WI38 (cell line): ENCODE measurements at regions not wholly inside any gene's neighbourhood (a gene's known extent, or its start where the extent isn't known, plus 50 kb on each side); places are given as distances from the start of the nearest gene placed in this dataset.

ENCODE experiments used
- H3K4me3 ChIP-seq: 2 replicates; pipeline ENCODE4 v1.5.1; 2011; ENCODE audit warnings: low read depth, mild to moderate bottlenecking, control low read depth, low read length
- TF ChIP-seq, protein P1 (sequence below): IDR thresholded peaks from 2 replicates; pipeline ENCODE4 v1.5.1; 2012; ENCODE audit warnings: low read depth, mild to moderate bottlenecking, control low read depth, low read length

DNA sequence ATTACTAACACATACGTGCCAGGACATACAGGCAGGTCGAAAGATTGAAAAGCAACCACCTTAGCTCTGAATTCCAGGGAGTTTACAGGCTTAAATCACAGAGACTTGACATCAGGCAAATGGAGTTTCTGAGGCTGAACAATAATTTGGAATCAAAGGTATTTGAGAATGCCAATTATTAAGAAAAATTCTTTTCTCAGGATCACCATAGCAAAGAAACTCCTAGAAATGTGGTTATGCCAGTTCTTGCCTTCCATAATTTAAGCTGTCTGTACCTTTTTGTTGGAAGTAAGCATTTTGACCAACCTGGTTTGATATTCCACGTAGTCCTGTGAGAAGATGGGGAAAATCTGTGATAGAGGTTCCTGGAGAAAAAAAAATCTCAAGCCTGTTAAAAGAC, 312.4 kb upstream of the SMARCA2 start:
- no peak overlapping the region for H3K4me3 ChIP-seq
- TF ChIP-seq, protein P1, sequence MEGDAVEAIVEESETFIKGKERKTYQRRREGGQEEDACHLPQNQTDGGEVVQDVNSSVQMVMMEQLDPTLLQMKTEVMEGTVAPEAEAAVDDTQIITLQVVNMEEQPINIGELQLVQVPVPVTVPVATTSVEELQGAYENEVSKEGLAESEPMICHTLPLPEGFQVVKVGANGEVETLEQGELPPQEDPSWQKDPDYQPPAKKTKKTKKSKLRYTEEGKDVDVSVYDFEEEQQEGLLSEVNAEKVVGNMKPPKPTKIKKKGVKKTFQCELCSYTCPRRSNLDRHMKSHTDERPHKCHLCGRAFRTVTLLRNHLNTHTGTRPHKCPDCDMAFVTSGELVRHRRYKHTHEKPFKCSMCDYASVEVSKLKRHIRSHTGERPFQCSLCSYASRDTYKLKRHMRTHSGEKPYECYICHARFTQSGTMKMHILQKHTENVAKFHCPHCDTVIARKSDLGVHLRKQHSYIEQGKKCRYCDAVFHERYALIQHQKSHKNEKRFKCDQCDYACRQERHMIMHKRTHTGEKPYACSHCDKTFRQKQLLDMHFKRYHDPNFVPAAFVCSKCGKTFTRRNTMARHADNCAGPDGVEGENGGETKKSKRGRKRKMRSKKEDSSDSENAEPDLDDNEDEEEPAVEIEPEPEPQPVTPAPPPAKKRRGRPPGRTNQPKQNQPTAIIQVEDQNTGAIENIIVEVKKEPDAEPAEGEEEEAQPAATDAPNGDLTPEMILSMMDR: no peak

DNA sequence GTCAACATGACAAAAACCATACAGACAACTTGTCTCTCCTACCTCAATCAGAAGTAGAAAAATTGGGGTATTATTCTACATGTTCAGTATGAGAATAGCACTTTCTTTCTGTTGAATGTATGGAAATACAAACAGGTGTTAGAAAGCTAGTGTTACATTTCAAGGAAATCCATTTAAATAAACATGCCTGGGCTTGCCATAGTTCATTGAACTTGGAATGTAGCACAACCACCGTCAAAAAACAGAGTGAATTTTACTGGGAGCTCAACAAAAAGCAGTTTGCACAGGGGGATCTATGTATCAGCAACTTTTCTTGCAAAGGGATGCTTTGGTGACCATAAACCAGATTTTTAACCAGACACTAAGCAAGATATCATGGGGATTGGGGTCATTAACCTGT, 307.9 kb upstream of the SMARCA2 start:
- no peak overlapping the region for H3K4me3 ChIP-seq
- TF ChIP-seq, protein P1: no peak

DNA sequence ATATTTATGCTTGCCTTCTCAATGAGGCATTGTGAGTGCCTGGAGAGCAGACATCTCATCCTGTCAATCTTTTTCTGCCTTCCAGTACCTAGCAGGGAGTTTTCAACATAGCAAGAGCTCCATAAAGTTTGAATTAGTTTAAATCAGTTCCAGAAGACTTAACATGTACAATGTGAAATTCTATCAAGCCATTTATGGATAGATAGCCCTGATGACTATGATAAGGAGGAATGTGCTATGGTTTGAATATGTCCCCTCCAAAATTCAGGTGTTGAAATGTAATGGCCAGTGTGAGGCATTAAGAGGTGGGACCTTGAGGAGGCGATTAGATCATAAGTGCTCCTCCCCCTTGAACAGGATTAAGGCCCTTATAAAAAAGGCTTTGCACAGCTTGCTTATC, 306.9 kb upstream of the SMARCA2 start:
- TF ChIP-seq, protein P1: no peak
- no peak overlapping the region for H3K4me3 ChIP-seq

DNA sequence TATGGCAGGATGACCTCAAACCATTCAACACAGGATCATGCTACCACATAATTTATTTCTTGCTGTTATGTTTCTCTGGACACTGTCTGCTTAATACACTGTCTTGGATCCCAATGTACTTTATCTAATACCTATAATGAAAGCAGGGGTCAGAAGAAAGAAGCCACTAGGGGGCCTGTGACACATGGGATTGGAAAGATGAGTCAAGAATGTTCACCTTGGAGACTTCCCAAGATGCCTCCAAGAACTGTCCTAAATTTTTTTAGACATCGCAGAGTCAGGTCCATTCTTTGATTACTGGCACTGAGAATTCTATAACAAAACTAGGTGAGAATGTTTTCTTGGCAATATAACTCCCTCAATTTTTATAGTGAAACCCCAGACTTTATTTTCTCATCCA, 305.8 kb upstream of the SMARCA2 start:
- no peak overlapping the region for H3K4me3 ChIP-seq
- TF ChIP-seq, protein P1: no peak

DNA sequence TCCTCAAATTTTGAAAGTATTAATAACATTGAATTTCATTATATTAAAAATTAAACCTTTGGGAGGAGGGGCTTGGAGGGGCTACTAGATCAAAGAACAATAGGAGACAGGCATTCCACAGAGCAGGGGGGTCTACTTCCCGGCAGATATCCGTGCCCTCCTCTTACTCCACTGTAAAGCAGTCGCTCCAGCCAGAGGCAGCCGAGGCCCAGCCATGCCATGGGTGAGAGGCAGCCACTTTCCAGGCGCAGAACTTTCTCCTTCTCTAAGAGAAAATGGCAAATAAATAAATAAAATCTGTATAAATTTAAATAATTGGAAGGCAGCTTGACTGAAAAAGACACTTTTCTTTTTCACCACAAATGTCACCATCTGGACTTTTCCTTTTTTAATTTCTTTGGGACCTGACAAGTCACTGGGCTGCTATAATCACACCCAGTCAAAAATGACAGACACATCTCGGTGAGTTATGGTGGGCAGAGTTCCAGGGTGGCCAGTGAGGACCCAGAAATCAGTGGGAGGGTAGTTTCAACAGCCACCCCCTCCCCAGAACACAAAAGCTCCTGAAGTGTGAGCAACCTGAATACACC, 302.2 kb upstream of the SMARCA2 start:
- no peak overlapping the region for H3K4me3 ChIP-seq
- TF ChIP-seq, protein P1: no peak

DNA sequence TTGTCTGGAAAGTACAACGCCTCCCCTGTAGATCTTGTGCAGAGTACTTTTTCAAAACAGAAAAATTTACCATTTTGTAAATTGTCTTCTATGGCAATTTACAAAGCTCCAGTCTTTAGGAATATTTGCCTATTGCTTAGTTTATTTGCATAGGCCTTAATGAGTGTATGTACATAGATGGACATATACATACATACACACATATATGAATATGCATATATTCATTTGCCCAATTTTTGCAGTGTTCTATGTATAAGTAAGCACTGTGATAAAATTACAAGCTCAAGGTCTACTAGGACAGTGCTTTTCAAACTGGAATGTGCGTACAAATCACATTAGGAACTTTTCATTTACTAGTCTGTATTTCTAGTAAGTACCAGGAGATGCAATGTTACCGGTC, 301.3 kb upstream of the SMARCA2 start:
- H3K4me3 ChIP-seq: no peak overlapping the region
- TF ChIP-seq, protein P1: no peak

DNA sequence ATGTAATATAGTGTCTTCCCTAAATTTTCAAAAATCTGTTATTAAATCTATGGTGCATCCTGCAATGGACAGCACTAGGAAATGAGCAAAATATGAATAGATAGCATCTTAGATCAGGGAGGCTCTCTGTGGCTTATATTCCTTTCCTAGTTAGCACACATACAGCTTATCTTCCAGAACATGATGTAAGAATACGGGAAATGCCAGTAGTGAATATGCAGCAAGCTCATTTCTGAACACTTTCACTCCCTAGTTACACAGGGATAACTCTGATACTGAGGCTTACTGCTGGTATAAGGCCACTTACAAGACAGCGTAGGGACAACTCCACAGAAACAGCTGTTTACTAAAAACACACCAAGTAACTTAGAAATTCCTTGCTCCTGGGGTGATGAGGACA, 297.3 kb upstream of the SMARCA2 start:
- TF ChIP-seq, protein P1: no peak
- no peak overlapping the region for H3K4me3 ChIP-seq
